Loucy (cell line): ENCODE measurements at regions not wholly inside any gene's neighbourhood (a gene's known extent, or its start where the extent isn't known, plus 50 kb on each side); places are given as distances from the start of the nearest gene placed in this dataset.

ENCODE experiments used
- H2AFZ ChIP-seq: fragments of 200-600 bp; sonication (generic); 2 replicates; pipeline ENCODE4 v1.6.0; 2016; ENCODE audit warnings: antibody characterized with exemption, mild to moderate bottlenecking, low read length, moderate library complexity
- H3F3A ChIP-seq: fragments of 200-600 bp; 2 replicates; pipeline ENCODE4 v1.6.0; 2016; ENCODE audit warnings: antibody characterized with exemption, low read depth, mild to moderate bottlenecking
- H3K27me3 ChIP-seq: fragments of 200-600 bp; sonication (generic); 2 replicates; pipeline ENCODE4 v1.6.1; 2014; ENCODE audit warnings: low read length, mild to moderate bottlenecking; ENCODE audit not compliant: insufficient read depth, poor library complexity, severe bottlenecking
- H3K36me3 ChIP-seq: fragments of 200-600 bp; sonication (generic); 2 replicates; pipeline ENCODE4 v1.6.1; 2016; ENCODE audit warnings: low read length; ENCODE audit not compliant: insufficient read depth
- H3K4me1 ChIP-seq: fragments of 200-600 bp; sonication (generic); 2 replicates; pipeline ENCODE4 v1.5.1; 2014; ENCODE audit warnings: low read length, mild to moderate bottlenecking; ENCODE audit not compliant: insufficient read depth, poor library complexity, severe bottlenecking
- H3K4me2 ChIP-seq: fragments of 200-600 bp; sonication (generic); 2 replicates; pipeline ENCODE4 v1.6.0; 2014; ENCODE audit warnings: antibody characterized with exemption, low read length, low read depth, mild to moderate bottlenecking; ENCODE audit not compliant: poor library complexity, severe bottlenecking
- H3K4me3 ChIP-seq: fragments of 200-600 bp; sonication (generic); 2 replicates; pipeline ENCODE4 v1.5.1; 2014; ENCODE audit warnings: low read length, mild to moderate bottlenecking, mixed read lengths; ENCODE audit not compliant: poor library complexity, severe bottlenecking
- H3K79me2 ChIP-seq: fragments of 200-600 bp; sonication (generic); 2 replicates; pipeline ENCODE4 v1.6.1; 2014; ENCODE audit warnings: low read length; ENCODE audit not compliant: insufficient read depth
- H3K9ac ChIP-seq: fragments of 200-600 bp; sonication (generic); 2 replicates; pipeline ENCODE4 v1.6.0; 2014; ENCODE audit warnings: mild to moderate bottlenecking, low read depth, low read length, moderate library complexity; ENCODE audit not compliant: poor library complexity, severe bottlenecking
- H3K9me2 ChIP-seq: fragments of 200-600 bp; sonication (generic); replicated peaks from 2 replicates; pipeline ENCODE4 v1.6.1; 2016; ENCODE audit warnings: low read depth, low read length, mixed read lengths
- H3K9me3 ChIP-seq: fragments of 200-600 bp; sonication (generic); 2 replicates; pipeline ENCODE4 v1.6.1; 2014; ENCODE audit warnings: mild to moderate bottlenecking, antibody characterized with exemption, low read length, low read depth; ENCODE audit not compliant: insufficient read depth
- H4K20me1 ChIP-seq: fragments of 200-600 bp; sonication (generic); 2 replicates; pipeline ENCODE4 v1.6.0; 2014; ENCODE audit warnings: antibody characterized with exemption, low read length, mild to moderate bottlenecking; ENCODE audit not compliant: insufficient read depth, poor library complexity, severe bottlenecking
- EZH2phosphoT487 ChIP-seq: fragments of 200-600 bp; IDR thresholded peaks from 2 replicates; pipeline ENCODE4 v1.6.1; 2018; ENCODE audit warnings: antibody characterized with exemption, mild to moderate bottlenecking, moderate library complexity, borderline replicate concordance
- TF ChIP-seq, protein P1 (sequence below): fragments of 200-600 bp; sonication (generic); conservative IDR thresholded peaks from 2 replicates; pipeline ENCODE4 v1.5.1; 2014; ENCODE audit warnings: mild to moderate bottlenecking, antibody characterized with exemption, low read length

DNA sequence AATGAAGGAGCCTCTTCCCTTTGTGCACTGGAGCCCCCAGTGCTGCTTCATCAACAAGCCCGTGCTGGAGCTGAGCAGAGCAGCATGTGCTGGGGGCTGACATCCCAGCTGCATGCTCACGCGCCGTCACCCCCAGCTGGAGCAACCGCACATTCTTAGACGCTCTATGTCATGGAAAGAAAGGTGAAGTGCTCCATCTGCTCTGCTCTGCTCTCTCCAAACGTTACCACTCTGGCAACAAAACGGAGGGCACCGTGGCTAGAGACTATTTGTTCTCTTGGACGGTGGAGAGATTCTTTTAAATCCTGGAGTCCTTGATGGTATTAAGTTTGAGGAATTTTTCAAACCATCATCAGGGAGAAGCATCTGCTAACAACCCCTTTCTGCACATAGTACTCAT is 208.4 kb downstream of the C12orf75 start:
- Histone ChIP-seq H3K79me2 (no peaks in the 10 kb centered on the region), H3K9me3 (peaks cover 9% of the 10 kb centered on the region; the same call in 1 of the 2 replicates), H3K9me2 (no peaks in the 10 kb centered on the region), H2AFZ (no peak overlapping the region), H3F3A (no peaks in the 10 kb centered on the region), H3K36me3 (no peaks in the 10 kb centered on the region), H3K4me2 (no peak overlapping the region), H4K20me1 (no peaks in the 10 kb centered on the region), H3K9ac (no peak overlapping the region), H3K4me3 (no peak overlapping the region), H3K27me3 (no peaks in the 10 kb centered on the region), H3K4me1 (no peaks in the 10 kb centered on the region)
- TF ChIP-seq, protein P1, sequence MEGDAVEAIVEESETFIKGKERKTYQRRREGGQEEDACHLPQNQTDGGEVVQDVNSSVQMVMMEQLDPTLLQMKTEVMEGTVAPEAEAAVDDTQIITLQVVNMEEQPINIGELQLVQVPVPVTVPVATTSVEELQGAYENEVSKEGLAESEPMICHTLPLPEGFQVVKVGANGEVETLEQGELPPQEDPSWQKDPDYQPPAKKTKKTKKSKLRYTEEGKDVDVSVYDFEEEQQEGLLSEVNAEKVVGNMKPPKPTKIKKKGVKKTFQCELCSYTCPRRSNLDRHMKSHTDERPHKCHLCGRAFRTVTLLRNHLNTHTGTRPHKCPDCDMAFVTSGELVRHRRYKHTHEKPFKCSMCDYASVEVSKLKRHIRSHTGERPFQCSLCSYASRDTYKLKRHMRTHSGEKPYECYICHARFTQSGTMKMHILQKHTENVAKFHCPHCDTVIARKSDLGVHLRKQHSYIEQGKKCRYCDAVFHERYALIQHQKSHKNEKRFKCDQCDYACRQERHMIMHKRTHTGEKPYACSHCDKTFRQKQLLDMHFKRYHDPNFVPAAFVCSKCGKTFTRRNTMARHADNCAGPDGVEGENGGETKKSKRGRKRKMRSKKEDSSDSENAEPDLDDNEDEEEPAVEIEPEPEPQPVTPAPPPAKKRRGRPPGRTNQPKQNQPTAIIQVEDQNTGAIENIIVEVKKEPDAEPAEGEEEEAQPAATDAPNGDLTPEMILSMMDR: no peak
- TF ChIP-seq EZH2phosphoT487: no peak

GRCh38 chr12:105539735-105540134 is 209.2 kb downstream of the C12orf75 start:
- H3K4me2 ChIP-seq: no peak overlapping the region
- H2AFZ ChIP-seq: no peak overlapping the region
- no peaks in the 10 kb centered on the region for H3K9me2 ChIP-seq
- no peaks in the 10 kb centered on the region for H3K4me1 ChIP-seq
- no peaks in the 10 kb centered on the region for H3K36me3 ChIP-seq
- no peaks in the 10 kb centered on the region for H3K79me2 ChIP-seq
- no peak overlapping the region for H3K9ac ChIP-seq
- H3K9me3 ChIP-seq: peaks cover 3% of the 10 kb centered on the region; the same call in 1 of the 2 replicates
- no peaks in the 10 kb centered on the region for H3F3A ChIP-seq
- H3K27me3 ChIP-seq: no peaks in the 10 kb centered on the region
- no peak overlapping the region for H3K4me3 ChIP-seq
- no peaks in the 10 kb centered on the region for H4K20me1 ChIP-seq
- TF ChIP-seq EZH2phosphoT487: no peak
- TF ChIP-seq, protein P1: no peak

GRCh38 chr12:105547786-105548185 is 217.3 kb downstream of the C12orf75 start:
- H4K20me1 ChIP-seq: no peaks in the 10 kb centered on the region
- no peaks in the 10 kb centered on the region for H3K27me3 ChIP-seq
- no peaks in the 10 kb centered on the region for H3K9me2 ChIP-seq
- no peaks in the 10 kb centered on the region for H3K4me1 ChIP-seq
- H3F3A ChIP-seq: no peaks in the 10 kb centered on the region
- H3K4me3 ChIP-seq: no peak overlapping the region
- TF ChIP-seq, protein P1: no peak
- TF ChIP-seq EZH2phosphoT487: no peak
- no peaks in the 10 kb centered on the region for H3K79me2 ChIP-seq
- no peak overlapping the region for H3K9ac ChIP-seq
- H3K4me2 ChIP-seq: no peak overlapping the region
- H3K9me3 ChIP-seq: no peaks in the 10 kb centered on the region
- no peaks in the 10 kb centered on the region for H3K36me3 ChIP-seq
- no peak overlapping the region for H2AFZ ChIP-seq
